HG03175 (cell line): ENCODE measurements at regions not wholly inside any gene's neighbourhood (a gene's known extent, or its start where the extent isn't known, plus 50 kb on each side); places are given as distances from the start of the nearest gene placed in this dataset.
"Not testable (repeated sequence)": the region's sequence is repeated elsewhere in the genome, so short reads cannot be mapped to it uniquely, and the experiment has no call there.

Source experiments
- ATAC-seq: cut with Tn5 transposase; IDR thresholded peaks from one replicate; pipeline ENCODE4 v1.9.1; 2021; ENCODE audit warnings: mild to moderate bottlenecking, moderate library complexity; ENCODE audit not compliant: unreplicated experiment

DNA sequence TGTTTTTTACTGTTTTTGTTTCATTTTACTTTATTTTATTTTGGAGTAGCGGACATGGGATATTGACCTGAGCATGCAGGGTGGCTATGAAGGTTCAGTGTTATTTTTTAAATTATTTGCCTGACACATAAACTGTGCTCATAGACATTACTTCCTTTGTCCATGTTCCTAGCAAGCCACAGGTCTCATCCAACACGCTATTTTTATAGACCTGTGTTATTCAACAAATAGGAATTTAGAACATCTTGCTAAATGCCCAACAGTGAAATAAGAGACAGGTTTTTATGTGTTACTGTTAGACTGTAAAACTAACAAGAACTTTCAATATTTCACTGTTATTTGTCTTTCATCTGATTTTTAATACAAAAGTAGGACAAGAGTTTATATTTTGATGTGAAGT lies 756.4 kb downstream of the KCNT2 start:
- no peak for ATAC-seq

DNA sequence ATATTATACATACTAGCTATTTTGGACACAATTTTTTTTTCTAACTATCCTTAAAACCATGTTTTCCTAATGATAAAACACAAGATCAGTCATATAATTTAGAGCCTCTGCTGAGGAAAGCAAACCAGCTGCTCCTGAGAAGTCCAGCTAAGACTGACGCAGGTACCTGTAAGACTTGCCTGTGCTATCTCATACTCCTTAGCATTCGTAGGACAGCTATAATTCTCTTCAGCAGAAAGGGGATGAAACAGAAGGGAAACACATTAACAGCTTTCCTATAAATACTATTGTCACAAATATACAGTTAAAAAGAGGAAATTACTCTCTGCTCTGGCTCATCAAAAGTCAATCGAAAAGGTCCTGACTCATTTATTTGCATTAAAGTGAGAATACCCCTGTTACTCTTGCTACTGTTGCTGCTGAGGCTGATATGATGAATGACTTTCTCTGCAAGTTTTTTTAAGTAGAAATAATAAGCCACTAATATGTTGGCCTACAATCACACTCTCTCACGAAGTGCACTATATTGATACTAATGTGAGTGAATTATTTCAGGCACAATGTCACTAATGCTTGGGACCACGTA lies 757.1 kb downstream of the KCNT2 start:
- ATAC-seq, result no peak

DNA sequence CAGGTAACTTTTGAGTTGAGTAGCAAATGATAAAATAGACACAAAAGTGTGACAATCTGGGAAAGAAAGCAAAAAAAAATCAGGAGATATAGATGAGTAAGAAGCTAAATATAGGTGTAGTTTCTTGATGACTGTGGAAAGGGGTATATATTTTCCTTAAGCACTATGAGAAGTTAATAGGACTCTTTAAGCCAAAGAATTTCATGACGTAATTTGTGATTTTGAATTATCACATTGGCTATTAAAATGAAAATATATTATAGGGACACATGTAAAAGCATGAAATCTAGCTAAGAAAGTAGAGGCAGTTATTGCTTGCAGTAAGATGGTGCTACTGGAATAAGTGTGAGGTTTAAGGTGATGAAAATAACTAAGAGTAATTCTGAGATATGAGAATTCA lies 759.1 kb downstream of the KCNT2 start:
- no peak for ATAC-seq

DNA sequence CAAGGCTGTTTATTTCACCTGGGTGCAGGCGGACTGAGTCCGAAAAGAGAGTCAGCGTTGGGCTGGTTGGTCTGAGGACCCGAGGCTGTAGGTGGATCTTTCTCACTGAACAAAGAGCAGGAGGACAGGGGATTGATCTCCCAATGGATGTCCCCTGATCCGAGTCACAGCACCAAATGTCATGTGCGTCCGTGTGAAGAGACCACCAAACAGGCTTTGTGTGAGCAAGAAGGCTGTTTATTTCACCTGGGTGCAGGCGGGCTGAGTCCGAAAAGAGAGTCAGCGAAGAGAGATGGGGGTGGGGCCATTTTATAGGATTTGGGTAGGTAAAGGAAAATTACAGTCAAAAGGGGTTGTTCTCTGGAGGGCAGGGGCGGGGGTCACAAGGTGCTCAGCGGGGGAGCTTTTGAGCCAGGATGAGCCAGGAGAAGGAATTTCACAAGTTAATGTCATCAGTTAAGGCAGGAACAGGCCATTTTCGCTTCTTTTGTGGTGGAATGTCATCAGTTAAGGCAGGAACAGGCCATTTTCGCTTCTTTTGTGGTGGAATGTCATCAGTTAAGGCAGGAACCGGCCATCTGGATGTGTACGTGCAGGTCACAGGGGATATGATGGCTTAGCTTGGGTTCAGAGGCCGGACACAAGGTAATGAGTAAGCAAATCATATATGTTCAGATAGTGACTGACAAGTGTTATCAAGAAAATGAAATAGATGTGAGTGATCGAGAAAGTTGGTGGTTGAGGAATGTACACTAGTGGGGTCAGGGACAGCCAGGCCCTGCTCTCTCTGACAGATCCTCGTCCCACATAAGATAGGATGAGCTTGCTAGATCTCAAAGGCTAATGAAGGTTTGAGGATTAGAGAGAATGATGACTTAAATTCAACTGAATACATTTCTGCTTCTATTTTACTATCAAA lies 760.0 kb downstream of the KCNT2 start:
- ATAC-seq, result not testable (repeated sequence)

DNA sequence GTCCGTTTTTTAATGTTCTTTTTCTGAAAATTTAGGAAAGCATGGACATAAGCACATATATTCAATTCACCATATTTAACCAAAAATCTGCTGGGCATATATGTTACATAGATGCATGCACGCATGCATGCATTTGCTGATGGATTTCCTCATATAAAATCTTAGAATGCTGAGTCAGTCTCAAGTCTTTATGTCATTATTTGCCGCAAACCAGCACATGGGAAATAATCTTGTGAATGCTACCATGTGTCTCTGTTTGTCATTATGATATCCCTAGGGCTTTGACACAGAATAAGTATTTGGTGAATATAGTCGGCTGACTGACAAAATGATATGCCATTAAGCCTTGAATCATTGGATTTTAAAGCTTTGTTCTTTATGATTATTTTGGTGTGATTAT lies 776.5 kb downstream of the KCNT2 start:
- no peak for ATAC-seq

DNA sequence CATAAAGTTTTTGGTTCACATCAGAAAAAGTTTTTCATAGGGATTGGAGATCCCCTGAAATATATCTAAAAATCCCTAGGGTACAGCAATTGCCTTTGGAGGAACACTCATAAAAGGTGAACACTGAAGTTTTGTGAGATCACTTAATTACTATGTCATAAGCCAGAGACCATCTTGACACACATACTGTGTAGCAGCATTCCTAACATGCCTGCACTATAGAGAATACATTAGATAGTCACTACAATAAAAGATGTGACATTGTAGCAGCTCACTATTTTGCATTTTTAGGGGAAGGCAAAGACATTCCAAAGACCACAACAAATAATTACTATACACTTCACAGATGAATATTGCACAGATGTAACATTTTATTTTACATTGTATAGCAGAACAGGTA lies 779.9 kb downstream of the KCNT2 start:
- ATAC-seq, result no peak

DNA sequence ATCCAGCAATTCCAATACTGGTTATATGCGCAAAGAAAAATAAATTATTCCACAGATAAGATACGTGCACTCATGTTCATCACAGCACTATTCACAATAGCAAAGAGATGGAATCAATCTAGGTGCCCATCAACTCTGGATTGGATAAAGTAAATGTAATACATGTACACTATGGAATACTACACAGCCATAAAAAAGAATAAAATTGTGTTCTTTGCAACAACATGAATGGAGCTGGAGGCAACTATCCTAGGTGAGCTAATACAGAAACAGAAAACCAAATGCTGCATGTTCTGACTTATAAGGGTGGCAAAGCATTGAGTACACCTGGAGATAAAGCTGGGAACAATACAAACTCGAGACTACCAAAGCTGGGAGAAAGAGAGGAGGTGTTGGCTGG lies 787.3 kb downstream of the KCNT2 start:
- ATAC-seq, result no peak

DNA sequence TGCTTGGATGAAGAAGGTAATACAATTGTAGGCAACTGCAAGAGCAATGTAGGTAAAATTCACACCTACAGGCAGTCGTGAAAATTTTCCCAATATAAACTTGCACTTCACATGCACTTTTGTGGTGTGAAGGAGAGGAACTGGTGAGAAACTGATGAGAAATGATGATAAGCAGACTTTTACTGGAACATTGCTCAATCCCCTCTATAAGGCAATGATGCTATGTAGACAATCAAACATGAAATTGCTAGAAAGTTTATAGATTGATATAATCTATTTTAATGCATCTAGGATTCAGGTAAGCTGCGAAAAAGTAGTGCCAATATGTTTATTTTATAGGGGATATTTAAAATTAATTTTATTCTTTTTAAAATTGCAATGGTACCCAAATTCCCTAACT lies 802.2 kb downstream of the KCNT2 start:
- ATAC-seq, result no peak

DNA sequence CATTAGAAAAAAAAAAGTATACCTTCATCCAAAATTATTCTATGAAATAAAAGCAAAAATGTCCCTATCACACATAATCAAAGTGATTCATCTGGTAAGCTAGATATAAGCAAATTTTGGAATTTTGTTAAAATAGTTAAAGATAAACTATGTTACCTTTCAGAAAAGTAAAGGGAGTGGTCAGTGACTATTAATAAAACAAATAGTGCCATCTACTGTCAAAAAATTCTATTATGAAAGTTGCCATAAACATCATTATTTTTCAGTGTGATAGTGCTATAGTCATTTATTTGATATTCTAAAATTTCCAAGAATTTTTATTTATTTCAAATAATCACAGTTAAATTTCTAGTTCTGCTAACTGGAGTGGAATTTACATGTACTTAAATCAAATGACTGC lies 803.7 kb downstream of the KCNT2 start:
- ATAC-seq, result no peak

DNA sequence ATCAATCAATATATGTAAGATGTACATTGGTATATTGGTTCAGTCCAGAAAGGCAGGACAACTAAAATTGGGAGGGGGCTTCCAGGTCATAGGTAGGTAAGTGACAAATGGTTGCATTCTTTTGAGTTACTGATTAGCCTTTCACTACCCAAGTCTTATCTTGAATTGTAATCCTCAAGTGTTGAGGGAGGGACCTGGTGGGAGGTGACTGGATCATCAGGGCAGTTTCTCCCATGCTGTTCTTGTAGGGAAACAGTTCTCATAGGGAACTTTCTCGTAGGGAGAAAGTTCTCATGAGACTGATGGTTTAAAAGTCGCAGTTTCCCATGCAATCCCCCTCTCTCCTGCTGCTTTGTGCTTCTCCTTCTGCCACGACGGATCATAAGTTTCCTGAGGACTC lies 809.2 kb downstream of the KCNT2 start:
- ATAC-seq, result no peak

DNA sequence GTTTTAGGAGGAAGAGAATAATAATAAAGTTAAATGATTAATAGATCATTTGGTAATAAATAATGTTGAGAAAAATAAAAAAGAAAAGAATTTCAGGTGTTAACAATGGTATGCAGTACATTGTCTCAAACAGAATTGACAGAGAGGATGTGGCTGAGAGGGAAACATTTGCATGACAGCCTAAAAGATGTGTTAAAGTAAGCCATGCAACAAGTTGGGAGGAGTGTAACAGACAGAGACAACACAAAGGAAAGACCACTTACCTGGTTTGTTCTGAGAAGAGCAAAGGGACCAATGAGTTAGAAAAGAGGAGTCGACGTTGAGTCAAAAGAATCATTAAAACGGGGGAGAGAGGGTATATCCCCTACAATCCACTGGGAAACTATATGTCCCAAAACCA lies 814.0 kb downstream of the KCNT2 start:
- no peak for ATAC-seq

DNA sequence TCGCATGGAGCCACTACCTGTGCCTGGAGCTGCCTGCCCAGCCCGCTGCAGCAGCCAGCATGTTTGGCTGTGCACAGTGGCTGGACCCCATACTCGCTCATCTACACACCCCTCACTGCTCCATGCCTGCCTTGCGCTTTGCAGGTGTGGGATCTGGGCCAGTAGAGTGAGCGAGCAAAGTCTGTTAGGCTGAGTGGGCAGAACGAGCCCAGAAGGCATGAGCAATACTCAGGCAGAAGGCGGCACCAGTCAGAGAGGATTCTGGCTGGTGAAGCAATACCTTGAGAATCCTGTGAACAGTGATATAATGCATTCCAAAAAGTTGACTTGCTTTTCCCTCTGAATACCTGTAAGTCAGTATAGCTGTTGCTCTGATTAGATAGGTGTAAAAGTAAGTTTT lies 816.4 kb downstream of the KCNT2 start:
- no peak for ATAC-seq

DNA sequence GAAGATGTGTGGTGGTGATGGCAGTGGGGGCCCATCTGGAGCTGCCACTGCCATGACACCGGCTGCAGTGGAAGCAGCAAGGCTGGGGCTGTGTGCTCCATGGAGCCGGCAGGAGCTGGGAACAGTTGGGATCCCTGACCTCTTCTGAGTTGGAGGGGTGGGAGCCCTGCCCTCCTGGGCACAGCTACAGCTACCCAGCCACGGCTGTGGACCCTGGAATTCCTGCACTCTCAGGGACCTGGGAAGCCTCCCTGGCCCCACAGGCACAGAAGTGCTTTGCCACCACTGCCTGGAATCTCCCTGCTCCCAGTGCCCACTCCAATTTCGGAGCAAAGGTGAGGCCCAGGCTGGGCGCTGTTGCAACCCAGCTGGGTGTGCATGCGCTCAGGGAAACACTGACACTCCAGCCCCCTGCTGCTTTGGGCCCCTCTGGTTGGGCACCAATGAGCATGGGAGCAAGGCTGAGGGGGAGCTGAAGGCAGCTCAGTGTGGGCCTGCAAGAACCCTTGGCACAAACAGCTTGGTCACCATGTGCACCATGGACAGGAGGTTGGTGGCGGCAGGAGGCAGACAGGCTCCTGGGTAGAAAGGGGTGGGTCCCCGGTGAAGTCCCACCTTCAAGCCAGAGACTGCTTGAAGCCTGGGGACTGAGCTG lies 817.6 kb downstream of the KCNT2 start:
- no peak for ATAC-seq

DNA sequence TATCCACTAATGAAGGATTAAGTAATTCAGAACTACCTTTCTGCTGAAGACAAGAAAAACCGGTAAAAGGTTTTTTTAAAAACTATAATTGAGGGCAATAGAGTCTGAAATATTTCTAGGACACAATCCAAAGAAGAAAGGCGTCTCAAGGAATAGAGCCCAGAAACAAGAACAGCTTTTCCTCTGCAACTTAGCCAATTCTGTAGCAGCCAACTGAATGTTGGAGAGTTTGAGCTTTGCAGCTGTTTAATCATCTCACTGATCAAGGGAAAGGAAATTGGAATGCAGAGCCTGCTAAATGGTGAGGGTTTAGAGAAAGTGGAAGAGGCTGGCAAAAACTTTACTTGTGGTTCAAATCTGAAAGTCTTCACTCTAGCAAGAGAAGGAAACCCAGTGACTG lies 818.9 kb downstream of the KCNT2 start:
- no peak for ATAC-seq

DNA sequence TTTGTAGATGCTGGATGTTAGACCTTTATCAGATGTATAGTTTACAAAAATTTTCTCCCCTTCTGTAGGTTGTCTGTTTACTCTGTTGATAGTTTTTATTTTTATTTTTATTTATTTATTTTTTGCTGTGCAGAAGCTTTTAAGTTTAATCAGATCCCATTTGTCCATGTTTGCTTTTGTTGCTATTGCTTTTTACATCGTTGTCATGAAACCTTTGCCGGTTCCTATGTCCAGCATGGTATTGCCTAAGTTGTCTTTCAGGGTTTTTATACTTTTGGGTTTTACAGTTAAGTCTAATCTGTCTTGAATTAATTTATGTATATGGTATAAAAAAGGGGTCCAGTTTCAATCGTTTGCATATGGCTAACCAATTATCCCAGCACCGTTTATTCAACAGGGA lies 819.5 kb downstream of the KCNT2 start:
- ATAC-seq, result no peak

DNA sequence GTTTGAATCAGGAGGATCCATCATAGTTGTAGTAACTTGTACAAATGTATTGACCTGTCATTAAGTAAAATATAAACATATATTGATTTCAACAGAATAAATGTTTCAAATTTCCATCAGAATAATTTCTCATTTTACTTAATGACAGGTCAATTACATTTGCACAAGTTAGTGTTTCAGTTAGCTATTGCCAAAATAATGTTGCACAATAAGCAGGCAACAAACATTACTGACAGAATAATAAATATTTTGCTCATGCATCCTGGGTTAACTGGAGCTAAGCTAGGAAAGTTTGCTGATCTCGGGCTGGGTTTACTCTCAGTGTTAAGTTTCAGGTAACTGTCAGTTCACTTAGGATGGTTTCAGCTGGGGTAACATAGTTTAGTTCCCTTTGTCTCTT lies 822.4 kb downstream of the KCNT2 start:
- ATAC-seq, result no peak

DNA sequence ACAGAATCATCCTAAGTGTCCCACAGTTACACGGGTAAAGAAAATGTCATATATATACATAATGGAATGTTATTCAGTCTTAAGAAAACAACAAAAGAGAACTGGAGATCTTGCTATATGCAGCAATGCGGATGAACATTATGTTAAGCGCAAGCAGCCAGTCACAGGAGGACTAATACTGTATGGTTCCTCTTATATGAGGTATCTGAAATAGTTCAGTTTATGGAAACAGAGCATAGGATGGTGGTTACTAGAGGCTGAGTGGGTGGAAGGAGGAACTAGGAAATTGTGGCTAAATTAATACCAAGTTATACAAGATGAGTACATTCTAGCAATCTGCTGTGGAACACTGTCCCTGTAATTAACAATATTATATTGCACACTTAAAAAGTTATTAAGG lies 834.3 kb downstream of the KCNT2 start:
- ATAC-seq, result no peak

DNA sequence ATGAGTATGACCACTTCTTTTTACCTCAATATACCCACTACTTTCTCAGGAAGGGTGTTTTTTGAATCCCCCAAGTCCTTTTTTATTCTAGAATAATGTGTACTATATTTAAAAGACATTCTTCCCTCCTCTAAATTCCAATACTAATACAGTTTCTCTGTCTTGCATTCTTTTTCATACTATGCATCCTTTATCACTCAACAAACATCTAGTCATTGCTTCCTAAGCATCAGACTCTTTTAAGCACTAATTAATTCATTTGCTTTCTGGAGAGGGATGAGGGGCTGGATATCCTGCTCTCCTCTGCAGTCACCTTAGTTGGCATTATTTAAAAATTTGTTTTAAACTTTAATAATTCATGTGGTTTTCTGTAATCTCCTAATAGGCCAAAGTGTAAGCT lies 838.8 kb downstream of the KCNT2 start:
- no peak for ATAC-seq

DNA sequence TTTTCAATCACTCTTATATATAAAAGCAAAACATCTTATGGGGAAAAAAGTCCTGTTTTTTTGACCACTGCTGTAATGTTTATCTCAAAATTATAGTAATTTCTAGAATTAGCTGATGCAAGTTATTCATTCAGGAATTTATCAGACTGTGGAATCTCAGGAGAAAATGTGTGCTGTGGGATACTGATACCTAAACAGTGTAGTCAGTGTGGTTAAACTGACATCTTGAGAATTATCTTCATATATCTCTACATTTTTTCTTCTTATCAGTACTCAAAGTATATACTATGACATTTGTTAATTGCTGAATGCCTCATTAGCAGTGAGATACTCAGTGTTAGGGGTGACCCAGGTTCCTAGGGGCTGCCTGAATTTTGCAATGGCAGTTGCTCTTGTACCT lies 839.3 kb downstream of the KCNT2 start:
- no peak for ATAC-seq

DNA sequence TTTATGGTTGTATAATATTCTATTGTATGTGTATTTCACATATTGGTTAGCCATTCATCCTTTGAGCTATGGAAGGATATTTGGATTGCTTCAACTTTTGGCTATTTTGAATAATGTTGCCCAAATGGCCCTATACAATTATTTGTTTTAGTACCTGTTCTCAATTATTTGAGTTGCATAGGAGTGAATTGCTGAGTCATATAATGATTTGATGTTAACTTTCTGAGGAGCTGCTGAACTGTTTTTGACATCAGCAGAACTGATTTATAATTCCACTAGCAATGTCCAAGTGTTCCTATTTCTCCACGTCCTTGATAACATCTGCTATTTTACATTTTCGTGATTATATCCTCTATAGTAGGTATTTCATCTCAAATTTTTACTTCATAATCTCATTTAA lies 839.9 kb downstream of the KCNT2 start:
- no peak for ATAC-seq

DNA sequence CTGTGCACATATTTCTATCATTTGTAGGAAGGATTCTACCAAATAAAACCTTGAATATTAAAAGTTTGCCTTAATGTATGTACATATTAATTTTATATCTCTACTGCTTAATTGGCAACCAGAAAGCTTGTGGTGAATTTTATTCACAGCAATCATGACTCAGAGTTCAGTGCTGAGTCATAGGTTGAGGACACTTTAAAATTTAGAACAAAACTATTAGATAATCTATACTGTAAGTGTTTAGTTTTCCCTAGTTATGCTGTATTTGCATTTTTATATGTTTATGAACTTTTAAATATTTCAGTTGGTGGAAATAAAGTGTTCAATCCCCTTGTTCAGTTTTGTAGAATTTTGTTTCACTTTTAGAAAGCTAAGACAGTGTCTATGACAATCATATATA lies 841.5 kb downstream of the KCNT2 start:
- ATAC-seq, result no peak

DNA sequence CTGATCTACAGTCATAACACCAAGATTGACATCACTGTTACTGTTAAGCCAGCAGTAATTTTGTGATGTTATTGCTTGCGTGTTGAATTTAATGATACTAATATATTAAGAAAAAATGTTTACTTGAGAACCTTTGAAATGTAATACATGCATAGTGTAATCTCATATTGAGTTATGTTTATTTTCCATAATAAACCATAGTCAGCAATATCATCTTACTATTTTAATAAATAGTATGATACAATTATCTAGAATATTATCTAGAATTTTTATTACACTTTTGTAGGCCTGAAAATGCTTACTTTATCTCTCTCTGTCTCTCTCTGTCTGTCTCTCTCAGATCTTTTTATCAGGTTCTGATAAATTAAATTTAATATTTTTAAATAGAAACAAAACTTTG lies 843.1 kb downstream of the KCNT2 start:
- no peak for ATAC-seq
